Progenitor cell of endocrine pancreas (in vitro differentiated cells): ENCODE measurements at regions not wholly inside any gene's neighbourhood (a gene's known extent, or its start where the extent isn't known, plus 50 kb on each side); places are given as distances from the start of the nearest gene placed in this dataset.

Experiments
- DNase-seq: peaks from one replicate; pipeline ENCODE4 v3.0.0; 2021; ENCODE audit warnings: low spot score; ENCODE audit not compliant: unreplicated experiment
- H3K27ac Mint-ChIP-seq: 2 replicates; pipeline ENCODE4 v1.8.0; 2021; ENCODE audit warnings: mild to moderate bottlenecking, moderate library complexity, mixed read lengths
- H3K27me3 Mint-ChIP-seq: 2 replicates; pipeline ENCODE4 v1.8.0; 2021; ENCODE audit warnings: mixed read lengths
- H3K36me3 Mint-ChIP-seq: 2 replicates; pipeline ENCODE4 v1.8.0; 2022; ENCODE audit warnings: mixed read lengths; ENCODE audit not compliant: insufficient read depth
- H3K4me1 Mint-ChIP-seq: 2 replicates; pipeline ENCODE4 v1.8.0; 2021; ENCODE audit warnings: low read depth, mixed read lengths
- H3K4me3 Mint-ChIP-seq: 2 replicates; pipeline ENCODE4 v1.8.0; 2021; ENCODE audit warnings: low read depth, mild to moderate bottlenecking, moderate library complexity, mixed read lengths
- H3K9me3 Mint-ChIP-seq: 2 replicates; pipeline ENCODE4 v1.8.0; 2021; ENCODE audit warnings: low read depth, mixed read lengths
- CTCF ChIP-seq: fragments of 200-600 bp; sonication (generic); IDR thresholded peaks from one replicate; pipeline ENCODE4 v1.5.0; 2021; ENCODE audit warnings: antibody characterized with exemption, mild to moderate bottlenecking; ENCODE audit not compliant: unreplicated experiment

- Mint-ChIP-seq H3K36me3 (no peaks in the 10 kb centered on the region), H3K27ac (no peak overlapping the region), H3K4me1 (no peaks in the 10 kb centered on the region), H3K4me3 (no peak overlapping the region), H3K27me3 (no peaks in the 10 kb centered on the region), H3K9me3 (no peaks in the 10 kb centered on the region)
- DNase-seq, result no peak
- TF ChIP-seq CTCF, result no peak
These were observed 978.8 kb upstream of the POU3F3 start for GRCh38 chr2:103875131-103875530.

GRCh38 chr2:103875531-103875930 is 978.4 kb upstream of the POU3F3 start:
- no peak for TF ChIP-seq CTCF
- H3K27ac Mint-ChIP-seq, result no peak overlapping the region
- no peaks in the 10 kb centered on the region for H3K9me3 Mint-ChIP-seq
- no peak for DNase-seq
- H3K4me1 Mint-ChIP-seq, result no peaks in the 10 kb centered on the region
- no peak overlapping the region for H3K4me3 Mint-ChIP-seq
- no peaks in the 10 kb centered on the region for H3K27me3 Mint-ChIP-seq
- no peaks in the 10 kb centered on the region for H3K36me3 Mint-ChIP-seq

GRCh38 chr2:103876611-103877010 is 977.3 kb upstream of the POU3F3 start:
- Mint-ChIP-seq H3K4me3 (no peak overlapping the region), H3K9me3 (no peaks in the 10 kb centered on the region), H3K27ac (no peak overlapping the region), H3K4me1 (peaks cover 2% of the 10 kb centered on the region), H3K36me3 (no peaks in the 10 kb centered on the region), H3K27me3 (no peaks in the 10 kb centered on the region)
- TF ChIP-seq CTCF, result no peak
- DNase-seq, result no peak

GRCh38 chr2:103879101-103879500 is 974.8 kb upstream of the POU3F3 start:
- Mint-ChIP-seq H3K27ac (no peak overlapping the region), H3K9me3 (no peaks in the 10 kb centered on the region), H3K27me3 (no peaks in the 10 kb centered on the region), H3K4me1 (peaks cover 2% of the 10 kb centered on the region), H3K4me3 (no peak overlapping the region), H3K36me3 (no peaks in the 10 kb centered on the region)
- no peak for TF ChIP-seq CTCF
- no peak for DNase-seq

- H3K9me3 Mint-ChIP-seq, result no peaks in the 10 kb centered on the region
- no peak for DNase-seq
- no peak overlapping the region for H3K27ac Mint-ChIP-seq
- no peak for TF ChIP-seq CTCF
- H3K27me3 Mint-ChIP-seq, result no peaks in the 10 kb centered on the region
- H3K36me3 Mint-ChIP-seq, result no peaks in the 10 kb centered on the region
- H3K4me1 Mint-ChIP-seq, result peaks cover 2% of the 10 kb centered on the region
- H3K4me3 Mint-ChIP-seq, result no peak overlapping the region
These were observed 973.7 kb upstream of the POU3F3 start for GRCh38 chr2:103880081-103880834.
